Suprapubic skin (tissue), 3 donors: ENCODE measurements at regions not wholly inside any gene's neighbourhood (a gene's known extent, or its start where the extent isn't known, plus 50 kb on each side); places are given as distances from the start of the nearest gene placed in this dataset.

Source experiments
- CTCF ChIP-seq, 2 donors: fragments of 200-600 bp in 1 of 2; fragments of 450-650 bp in 1 of 2; sonication (generic) in 1 of 2; IDR thresholded peaks; one replicate each; pipeline ENCODE4 v1.5.1; 2016 to 2019; ENCODE audit warnings: antibody characterized with exemption in 2 of 2, mild to moderate bottlenecking in 1 of 2, moderate library complexity in 1 of 2
- POLR2A ChIP-seq, 2 donors: fragments of 450-650 bp; IDR thresholded peaks; one replicate each; pipeline ENCODE4 v1.6.1; 2017; ENCODE audit warnings: antibody characterized with exemption in 2 of 2, mild to moderate bottlenecking in 2 of 2, moderate library complexity in 2 of 2

DNA sequence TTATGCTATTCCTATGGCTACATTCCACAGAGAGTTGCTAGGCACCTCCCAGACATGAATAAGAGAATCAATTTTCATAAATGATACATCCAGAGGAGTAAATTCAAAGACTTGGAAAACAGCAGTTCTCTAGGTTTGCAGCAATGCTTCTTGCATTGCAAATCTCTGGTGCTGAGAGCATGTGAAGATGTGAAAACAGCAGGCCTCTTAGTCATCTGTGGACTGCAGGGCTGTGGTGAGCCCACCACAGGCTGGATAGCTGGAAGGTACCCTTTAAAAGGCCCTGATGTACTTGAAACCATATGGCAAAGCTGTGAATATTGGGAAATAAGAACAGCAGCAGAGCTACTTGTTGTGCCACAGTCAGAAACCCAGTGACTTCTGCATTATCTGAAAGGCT is 2135.9 kb downstream of the ARAP2 start:
- no peak for TF ChIP-seq CTCF (IDR thresholded peaks at IDR 0.05)
- TF ChIP-seq POLR2A (IDR thresholded peaks at IDR 0.05): no peak
